GM12875 (cell line): ENCODE measurements at regions not wholly inside any gene's neighbourhood (a gene's known extent, or its start where the extent isn't known, plus 50 kb on each side); places are given as distances from the start of the nearest gene placed in this dataset.

Source experiments
- H3K4me3 ChIP-seq: one replicate; pipeline ENCODE4 v1.5.1; 2011; ENCODE audit warnings: low read depth, low read length, control low read depth
- CTCF ChIP-seq: IDR thresholded peaks from 2 replicates; pipeline ENCODE4 v1.5.1; 2011; ENCODE audit warnings: low read depth, mild to moderate bottlenecking, control low read depth, inconsistent platforms, low read length, moderate library complexity, borderline replicate concordance; ENCODE audit not compliant: insufficient read depth

DNA sequence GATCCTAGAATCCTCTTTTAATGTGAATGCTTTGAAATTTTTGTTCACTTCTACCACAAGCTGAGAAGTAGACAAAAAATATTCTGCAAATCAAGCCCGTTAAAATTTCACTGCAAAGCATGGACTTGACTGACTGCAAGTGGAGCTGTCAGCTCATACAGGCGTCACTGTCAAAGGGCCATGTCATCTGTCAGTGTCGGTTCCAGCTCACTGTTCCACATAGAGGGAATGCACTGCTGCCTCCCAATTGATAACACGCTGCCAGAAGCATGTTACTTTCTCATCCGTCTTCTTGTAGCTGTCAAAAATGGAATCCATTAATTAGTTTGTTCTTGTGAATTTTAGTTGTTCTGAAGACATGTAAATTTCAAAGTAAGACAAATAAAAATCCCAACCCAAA is 50.4 kb upstream of the FBXL4 start:
- no peak for TF ChIP-seq CTCF
- H3K4me3 ChIP-seq, result no peak overlapping the region
